WTC11 (cell line): ENCODE measurements at regions not wholly inside any gene's neighbourhood (a gene's known extent, or its start where the extent isn't known, plus 50 kb on each side); places are given as distances from the start of the nearest gene placed in this dataset.
"Not testable (repeated sequence)": the region's sequence is repeated elsewhere in the genome, so short reads cannot be mapped to it uniquely, and the experiment has no call there.

Experiments
- ATAC-seq: fragments of 200-7000 bp; cut with Tn5 transposase; 2 replicates; pipeline ENCODE4 v1.10.0; 2021; ENCODE audit warnings: mild to moderate bottlenecking, moderate library complexity
- CTCF ChIA-PET: fragments of 300-600 bp; sonication (Branson Sonifier 250); formaldehyde crosslinking; loops from one replicate; lab custom pipeline; 2021; ENCODE audit warnings: antibody characterized with exemption; lab: Charles Lee
- POLR2A ChIA-PET: fragments of 350-600 bp; sonication (Branson Sonifier 250); formaldehyde crosslinking; loops from one replicate; lab custom pipeline; 2021; ENCODE audit warnings: antibody characterized with exemption; lab: Charles Lee
- DNase-seq: peaks from one replicate; pipeline ENCODE4 v3.0.0; 2021; ENCODE audit warnings: low spot score
- H3K27ac Mint-ChIP-seq: 2 replicates; pipeline ENCODE4 v1.8.0; 2021; ENCODE audit warnings: mixed read lengths
- H3K27me3 Mint-ChIP-seq: 2 replicates; pipeline ENCODE4 v1.8.0; 2021; ENCODE audit warnings: low read depth, mild to moderate bottlenecking, moderate library complexity, mixed read lengths
- H3K36me3 Mint-ChIP-seq: 2 replicates; pipeline ENCODE4 v1.8.0; 2021; ENCODE audit warnings: mixed read lengths
- H3K4me1 Mint-ChIP-seq: 2 replicates; pipeline ENCODE4 v1.8.0; 2022; ENCODE audit warnings: mixed read lengths
- H3K4me3 Mint-ChIP-seq: 2 replicates; pipeline ENCODE4 v1.8.0; 2021; ENCODE audit warnings: mild to moderate bottlenecking, moderate library complexity, mixed read lengths
- H3K9me3 Mint-ChIP-seq: 2 replicates; pipeline ENCODE4 v1.8.0; 2021; ENCODE audit warnings: mixed read lengths
- AFF4 ChIP-seq: sonication (generic); formaldehyde crosslinking; IDR thresholded peaks from 2 replicates; pipeline ENCODE4 v1.8.1; 2023; ENCODE audit warnings: mild to moderate bottlenecking, missing genetic modification reagents, borderline replicate concordance
- CREM ChIP-seq: sonication (generic); formaldehyde crosslinking; IDR thresholded peaks from 2 replicates; pipeline ENCODE4 v1.8.1; 2022; ENCODE audit warnings: mild to moderate bottlenecking, missing genetic modification reagents, moderate library complexity
- ERG ChIP-seq: fragments of 250-450 bp; sonication (Bioruptor Pico); IDR thresholded peaks from 2 replicates; pipeline ENCODE4 v1.8.0; 2021; ENCODE audit warnings: mild to moderate bottlenecking
- FOXK1 ChIP-seq: sonication (generic); formaldehyde crosslinking; IDR thresholded peaks from 2 replicates; pipeline ENCODE4 v1.8.0; 2022; ENCODE audit warnings: mild to moderate bottlenecking, moderate library complexity, missing genetic modification reagents
- GTF2I ChIP-seq: fragments of 250-450 bp; sonication (Bioruptor Pico); conservative IDR thresholded peaks from 2 replicates; pipeline ENCODE4 v1.4.0; 2021; ENCODE audit warnings: mild to moderate bottlenecking
- IRF1 ChIP-seq: sonication (generic); formaldehyde crosslinking; IDR thresholded peaks from 2 replicates; pipeline ENCODE4 v1.8.0; 2023; ENCODE audit warnings: missing genetic modification reagents
- MAX ChIP-seq: sonication (generic); formaldehyde crosslinking; IDR thresholded peaks from 2 replicates; pipeline ENCODE4 v1.8.0; 2022; ENCODE audit warnings: mild to moderate bottlenecking, missing genetic modification reagents
- NR1H2 ChIP-seq: sonication (generic); formaldehyde crosslinking; IDR thresholded peaks from 2 replicates; pipeline ENCODE4 v1.9.0; 2021; ENCODE audit warnings: mild to moderate bottlenecking, moderate library complexity, missing genetic modification reagents
- RELA ChIP-seq: sonication (generic); formaldehyde crosslinking; IDR thresholded peaks from 2 replicates; pipeline ENCODE4 v1.8.1; 2022; ENCODE audit warnings: missing genetic modification reagents, mild to moderate bottlenecking, borderline replicate concordance
- RORB ChIP-seq: fragments of 250-450 bp; sonication (Bioruptor Pico); IDR thresholded peaks from 2 replicates; pipeline ENCODE4 v1.9.0; 2021; ENCODE audit warnings: mild to moderate bottlenecking
- SOX15 ChIP-seq: fragments of 250-450 bp; sonication (Bioruptor Pico); IDR thresholded peaks from 2 replicates; pipeline ENCODE4 v1.9.0; 2021; ENCODE audit warnings: mild to moderate bottlenecking
- SP1 ChIP-seq: sonication (generic); formaldehyde crosslinking; conservative IDR thresholded peaks from 2 replicates; pipeline ENCODE4 v1.8.1; 2022; ENCODE audit warnings: missing genetic modification reagents
- STAT6 ChIP-seq: sonication (generic); formaldehyde crosslinking; conservative IDR thresholded peaks from 2 replicates; pipeline ENCODE4 v1.8.1; 2023; ENCODE audit warnings: mild to moderate bottlenecking, low read depth, missing genetic modification reagents, moderate library complexity
- TEAD1 ChIP-seq: sonication (generic); formaldehyde crosslinking; IDR thresholded peaks from 2 replicates; pipeline ENCODE4 v1.8.0; 2022; ENCODE audit warnings: mild to moderate bottlenecking, missing genetic modification reagents
- ZNF232 ChIP-seq: sonication (generic); formaldehyde crosslinking; IDR thresholded peaks from 2 replicates; pipeline ENCODE4 v1.8.0; 2022; ENCODE audit warnings: mild to moderate bottlenecking, missing genetic modification reagents
- ZNF423 ChIP-seq: fragments of 250-450 bp; sonication (Bioruptor Pico); IDR thresholded peaks from 2 replicates; pipeline ENCODE4 v2.1.2; 2022; ENCODE audit warnings: mild to moderate bottlenecking, moderate library complexity

- TF ChIP-seq ZNF232 (CRISPR knock-in tag), result no peak
- TF ChIP-seq ERG, result no peak
- no peak for TF ChIP-seq FOXK1 (CRISPR knock-in tag)
Measured at GRCh38 chr4:151522866-151523519, 114.0 kb downstream of the FHIP1A start (continued).

GRCh38 chr4:151524610-151525009 lies 115.6 kb downstream of the FHIP1A start:
- Mint-ChIP-seq H3K36me3 (peaks cover 13% of the 10 kb centered on the region), H3K27me3 (no peaks in the 10 kb centered on the region), H3K27ac (peak overlapping the region; percentile 33), H3K4me1 (peaks cover 55% of the 10 kb centered on the region), H3K4me3 (peak overlapping the region; percentile 29; the same call in 1 of the 2 replicates), H3K9me3 (peaks cover 3% of the 10 kb centered on the region; the same call in 1 of the 2 replicates)
- DNase-seq (no peak), ATAC-seq (peak; percentile 84)
- no peak for TF ChIP-seq SP1 (CRISPR knock-in tag)
- peak; percentile 44; the same call in 1 of the 2 replicates for TF ChIP-seq MAX (CRISPR knock-in tag)
- peak; percentile 19; the same call in 1 of the 2 replicates for TF ChIP-seq TEAD1
- TF ChIP-seq RORB (CRISPR knock-in tag), result no peak
- CTCF ChIA-PET, result interaction anchor here (0.7 to 1.4 kb wide), 4 partner anchors 25 to 407 kb away, joined by 3 to 6 read pairs (median 4); no protein-coding TSS in a partner anchor
- POLR2A ChIA-PET, result no interaction called here

- CTCF ChIA-PET, ATAC-seq, H3K27me3 Mint-ChIP-seq, DNase-seq, H3K27ac Mint-ChIP-seq, H3K9me3 Mint-ChIP-seq, H3K4me3 Mint-ChIP-seq, POLR2A ChIA-PET: not testable (repeated sequence)
- Mint-ChIP-seq H3K36me3 (peaks cover 13% of the 10 kb centered on the region), H3K4me1 (peaks cover 54% of the 10 kb centered on the region)
Measured at GRCh38 chr4:151526489-151526888, 117.5 kb downstream of the FHIP1A start.

GRCh38 chr4:151527699-151528098 lies 118.7 kb downstream of the FHIP1A start:
- no peaks in the 10 kb centered on the region for H3K27me3 Mint-ChIP-seq
- peaks cover 3% of the 10 kb centered on the region; the same call in 1 of the 2 replicates for H3K9me3 Mint-ChIP-seq
- CTCF ChIA-PET, result interaction anchor here (2.6 kb wide), 1 partner anchor 38 kb away, joined by 15 read pairs; no protein-coding TSS in a partner anchor
- H3K4me3 Mint-ChIP-seq, result no peak overlapping the region
- H3K4me1 Mint-ChIP-seq, result peaks cover 55% of the 10 kb centered on the region
- ATAC-seq, result no peak
- no peak for DNase-seq
- TF ChIP-seq GTF2I (CRISPR knock-in tag) (no peak), AFF4 (CRISPR knock-in tag) (no peak), STAT6 (CRISPR knock-in tag) (no peak), RELA (CRISPR knock-in tag) (no peak), NR1H2 (CRISPR knock-in tag) (no peak), CREM (CRISPR knock-in tag) (no peak), FOXK1 (CRISPR knock-in tag) (no peak), ZNF423 (CRISPR knock-in tag) (no peak), IRF1 (CRISPR knock-in tag) (no peak), SOX15 (no peak)
- POLR2A ChIA-PET, result no interaction called here
- peaks cover 13% of the 10 kb centered on the region for H3K36me3 Mint-ChIP-seq
- H3K27ac Mint-ChIP-seq, result no peak overlapping the region
